GM23338 (cell line): ENCODE measurements at regions not wholly inside any gene's neighbourhood (a gene's known extent, or its start where the extent isn't known, plus 50 kb on each side); places are given as distances from the start of the nearest gene placed in this dataset.

Source experiments
- ATAC-seq: fragments of 200-7000 bp; cut with Tn5 transposase; 3 replicates; pipeline ENCODE4 v1.9.1; 2020
- DNase-seq: peaks from one replicate; pipeline ENCODE4 v3.0.0-alpha.2; 2015; ENCODE audit warnings: low spot score
- H2AFZ ChIP-seq: fragments of 200-600 bp; sonication (generic); 2 replicates; pipeline ENCODE4 v1.8.0; 2016; ENCODE audit warnings: antibody characterized with exemption, mild to moderate bottlenecking, moderate library complexity
- H3F3A ChIP-seq: fragments of 200-600 bp; sonication (generic); replicated peaks from 2 replicates; pipeline ENCODE4 v1.8.0; 2017; ENCODE audit warnings: antibody characterized with exemption, mixed run types, low read depth
- H3K27ac ChIP-seq: fragments of 200-600 bp; sonication (generic); 2 replicates; pipeline ENCODE4 v1.6.1; 2016; ENCODE audit warnings: low read depth
- H3K27me3 ChIP-seq: fragments of 200-600 bp; sonication (generic); 2 replicates; pipeline ENCODE4 v1.8.0; 2016; ENCODE audit warnings: mild to moderate bottlenecking, mixed run types, moderate library complexity; ENCODE audit not compliant: insufficient read depth
- H3K36me3 ChIP-seq: fragments of 200-600 bp; sonication (generic); 2 replicates; pipeline ENCODE4 v1.8.0; 2016; ENCODE audit warnings: mild to moderate bottlenecking; ENCODE audit not compliant: insufficient read depth
- H3K4me1 ChIP-seq: fragments of 200-600 bp; sonication (generic); 2 replicates; pipeline ENCODE4 v1.8.0; 2016; ENCODE audit warnings: mild to moderate bottlenecking, moderate library complexity; ENCODE audit not compliant: insufficient read depth
- H3K4me2 ChIP-seq: fragments of 200-600 bp; sonication (generic); 2 replicates; pipeline ENCODE4 v1.7.1; 2017; ENCODE audit warnings: mixed run types
- H3K4me3 ChIP-seq: fragments of 200-600 bp; sonication (generic); 2 replicates; pipeline ENCODE4 v1.6.1; 2016; ENCODE audit warnings: mixed run types
- H3K79me2 ChIP-seq: fragments of 200-600 bp; sonication (generic); replicated peaks from 2 replicates; pipeline ENCODE4 v1.8.0; 2017; ENCODE audit warnings: mild to moderate bottlenecking; ENCODE audit not compliant: insufficient read depth
- H3K9me2 ChIP-seq: fragments of 200-600 bp; sonication (generic); 2 replicates; pipeline ENCODE4 v1.8.0; 2017; ENCODE audit not compliant: insufficient read depth
- H4K20me1 ChIP-seq: fragments of 200-600 bp; sonication (generic); replicated peaks from 2 replicates; pipeline ENCODE4 v1.8.0; 2017; ENCODE audit warnings: mild to moderate bottlenecking; ENCODE audit not compliant: insufficient read depth
- H3K27ac Mint-ChIP-seq: 2 replicates; pipeline ENCODE4 v1.8.0; 2020; ENCODE audit warnings: inconsistent platforms, mild to moderate bottlenecking, moderate library complexity, mixed read lengths
- H3K27me3 Mint-ChIP-seq: 3 replicates; pipeline ENCODE4 v1.8.0; 2022; ENCODE audit warnings: low read depth, mild to moderate bottlenecking, moderate library complexity, mixed read lengths, inconsistent platforms; ENCODE audit not compliant: insufficient read depth, poor library complexity
- H3K36me3 Mint-ChIP-seq: 3 replicates; pipeline ENCODE4 v1.8.0; 2021; ENCODE audit warnings: low read depth, mild to moderate bottlenecking, inconsistent platforms, moderate library complexity, mixed read lengths
- H3K4me1 Mint-ChIP-seq: 3 replicates; pipeline ENCODE4 v1.8.0; 2020; ENCODE audit warnings: mild to moderate bottlenecking, inconsistent platforms, mixed read lengths
- H3K4me3 Mint-ChIP-seq: 3 replicates; pipeline ENCODE4 v1.8.0; 2021; ENCODE audit warnings: moderate library complexity, mild to moderate bottlenecking, inconsistent platforms, mixed read lengths
- H3K9me3 Mint-ChIP-seq: 3 replicates; pipeline ENCODE4 v1.8.0; 2020; ENCODE audit warnings: moderate library complexity, mild to moderate bottlenecking, inconsistent platforms, mixed read lengths
- CTCF ChIP-seq, 2 experiments: fragments of 200-600 bp in 1 of 2; sonication (generic) in 1 of 2; conservative IDR thresholded peaks; 2 replicates each; pipeline versions ENCODE4 v1.5.1 to v1.6.1; 2016 to 2017; ENCODE audit warnings: antibody characterized with exemption in 2 of 2, low read depth in 2 of 2, mild to moderate bottlenecking in 2 of 2, moderate library complexity in 1 of 2
- EZH2 ChIP-seq: fragments of 200-600 bp; sonication (generic); IDR thresholded peaks from one replicate; pipeline ENCODE4 v1.8.0; 2017; ENCODE audit warnings: antibody characterized with exemption, mild to moderate bottlenecking, low read depth; ENCODE audit not compliant: unreplicated experiment
- EZH2phosphoT487 ChIP-seq: fragments of 200-600 bp; sonication (generic); IDR thresholded peaks from one replicate; pipeline ENCODE4 v1.8.1; 2018; ENCODE audit warnings: antibody characterized with exemption; ENCODE audit not compliant: unreplicated experiment
- JUNB ChIP-seq: IDR thresholded peaks from one replicate; pipeline ENCODE4 v1.6.1; 2016; ENCODE audit warnings: antibody characterized with exemption; ENCODE audit not compliant: unreplicated experiment
- NANOG ChIP-seq: IDR thresholded peaks from 2 replicates; pipeline ENCODE4 v1.6.1; 2016; ENCODE audit warnings: antibody characterized with exemption, borderline replicate concordance
- REST ChIP-seq: IDR thresholded peaks from one replicate; pipeline ENCODE4 v1.6.1; 2018; ENCODE audit warnings: antibody characterized with exemption; ENCODE audit not compliant: unreplicated experiment
- STAT1 ChIP-seq: IDR thresholded peaks from one replicate; pipeline ENCODE4 v1.6.1; 2016; ENCODE audit warnings: antibody characterized with exemption; ENCODE audit not compliant: unreplicated experiment
- ZNF114 ChIP-seq: fragments of 250-450 bp; sonication (Bioruptor Pico); IDR thresholded peaks from 2 replicates; pipeline ENCODE4 v1.5.0; 2020; ENCODE audit warnings: mild to moderate bottlenecking, moderate library complexity
- ZNF462 ChIP-seq: fragments of 250-450 bp; sonication (Bioruptor Pico); IDR thresholded peaks from 2 replicates; pipeline ENCODE4 v1.5.0; 2020; ENCODE audit warnings: mild to moderate bottlenecking, moderate library complexity

- TF ChIP-seq CTCF (conservative IDR thresholded peaks at IDR 0.05; ENCODE audit: low read depth in 2 of 2): no peak
- TF ChIP-seq REST: no peak
- no peak for TF ChIP-seq EZH2phosphoT487
- TF ChIP-seq STAT1: no peak
- no peak for TF ChIP-seq EZH2
Measured at GRCh38 chr10:4688168-4688567, 137.8 kb upstream of the AKR1E2 start (continued).

- no peaks in the 10 kb centered on the region for H3K79me2 ChIP-seq
- no peak overlapping the region for H3K27ac ChIP-seq
- H4K20me1 ChIP-seq: no peaks in the 10 kb centered on the region
- no peak overlapping the region for H2AFZ ChIP-seq
- H3K36me3 ChIP-seq: no peaks in the 10 kb centered on the region
- Mint-ChIP-seq H3K4me1 (no peaks in the 10 kb centered on the region), H3K4me3 (no peak overlapping the region), H3K36me3 (no peaks in the 10 kb centered on the region), H3K9me3 (no peaks in the 10 kb centered on the region), H3K27ac (no peak overlapping the region), H3K27me3 (no peaks in the 10 kb centered on the region)
- H3K4me3 ChIP-seq: no peak overlapping the region
- no peaks in the 10 kb centered on the region for H3K4me1 ChIP-seq
- no peak overlapping the region for H3K4me2 ChIP-seq
- no peaks in the 10 kb centered on the region for H3K9me2 ChIP-seq
- no peaks in the 10 kb centered on the region for H3K27me3 ChIP-seq
- no peaks in the 10 kb centered on the region for H3F3A ChIP-seq
- TF ChIP-seq ZNF114 (no peak), ZNF462 (CRISPR knock-in tag) (no peak), JUNB (no peak), STAT1 (no peak), EZH2 (no peak), NANOG (no peak)
- ATAC-seq: no peak
- DNase-seq: no peak
Measured at GRCh38 chr10:4687397-4687796, 138.6 kb upstream of the AKR1E2 start.
